Amniotic stem cell (primary cell): ENCODE measurements at regions not wholly inside any gene's neighbourhood (a gene's known extent, or its start where the extent isn't known, plus 50 kb on each side); places are given as distances from the start of the nearest gene placed in this dataset.
"Not testable (repeated sequence)": the region's sequence is repeated elsewhere in the genome, so short reads cannot be mapped to it uniquely, and the experiment has no call there.

Experiments
- DNase-seq: peaks from one replicate; lab custom pipeline; 2025; lab: John Stamatoyannopoulos, UW

DNA sequence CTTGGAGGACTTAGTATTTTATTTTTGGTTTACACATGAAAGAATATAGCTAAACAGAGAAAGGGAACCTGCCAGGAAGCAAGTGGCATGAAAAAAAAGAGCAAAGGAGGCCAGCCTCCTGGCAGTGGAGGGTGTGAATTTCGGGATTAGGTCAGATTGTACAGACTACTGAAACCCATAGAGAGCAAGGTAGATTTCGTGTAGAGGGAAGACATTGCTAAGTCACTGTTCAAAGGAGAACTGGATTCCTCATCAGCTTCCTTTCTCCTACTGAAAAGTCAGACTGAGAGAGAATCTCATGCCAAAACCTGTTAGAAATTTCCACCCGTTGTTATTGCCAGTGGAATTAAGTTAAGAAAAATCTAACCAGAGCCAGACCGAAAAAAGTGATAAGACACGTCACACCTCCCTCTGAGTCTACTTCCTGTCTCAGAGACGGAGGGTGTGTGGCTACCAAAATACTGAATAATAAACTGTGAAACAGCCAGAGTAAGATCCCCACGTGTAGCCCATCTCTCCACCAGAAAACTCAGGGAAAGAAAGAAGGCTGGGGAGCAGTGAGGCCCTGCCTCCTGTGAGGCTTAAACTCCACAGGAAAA is 118.8 kb downstream of the SKIDA1 start:
- no peak for DNase-seq

DNA sequence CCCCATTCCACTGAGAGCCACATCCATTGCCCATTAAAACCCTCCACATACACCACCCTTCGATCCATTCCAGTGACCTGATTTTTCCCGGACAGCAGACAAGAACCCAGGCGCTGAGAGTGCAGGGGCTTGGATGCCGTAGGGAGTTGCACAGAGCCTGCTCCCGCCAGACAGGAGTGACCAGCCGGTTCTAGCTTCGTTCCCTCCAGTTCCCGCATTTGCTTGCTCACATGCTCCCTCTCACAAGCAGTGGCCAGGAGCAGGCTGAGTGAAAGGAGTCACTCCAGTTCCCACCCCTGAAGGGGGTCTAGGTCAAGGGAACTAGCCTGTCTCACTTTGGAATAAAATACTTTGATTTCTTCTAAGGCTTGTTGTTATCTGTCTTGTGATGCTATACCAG is 119.5 kb downstream of the SKIDA1 start:
- DNase-seq: no peak

DNA sequence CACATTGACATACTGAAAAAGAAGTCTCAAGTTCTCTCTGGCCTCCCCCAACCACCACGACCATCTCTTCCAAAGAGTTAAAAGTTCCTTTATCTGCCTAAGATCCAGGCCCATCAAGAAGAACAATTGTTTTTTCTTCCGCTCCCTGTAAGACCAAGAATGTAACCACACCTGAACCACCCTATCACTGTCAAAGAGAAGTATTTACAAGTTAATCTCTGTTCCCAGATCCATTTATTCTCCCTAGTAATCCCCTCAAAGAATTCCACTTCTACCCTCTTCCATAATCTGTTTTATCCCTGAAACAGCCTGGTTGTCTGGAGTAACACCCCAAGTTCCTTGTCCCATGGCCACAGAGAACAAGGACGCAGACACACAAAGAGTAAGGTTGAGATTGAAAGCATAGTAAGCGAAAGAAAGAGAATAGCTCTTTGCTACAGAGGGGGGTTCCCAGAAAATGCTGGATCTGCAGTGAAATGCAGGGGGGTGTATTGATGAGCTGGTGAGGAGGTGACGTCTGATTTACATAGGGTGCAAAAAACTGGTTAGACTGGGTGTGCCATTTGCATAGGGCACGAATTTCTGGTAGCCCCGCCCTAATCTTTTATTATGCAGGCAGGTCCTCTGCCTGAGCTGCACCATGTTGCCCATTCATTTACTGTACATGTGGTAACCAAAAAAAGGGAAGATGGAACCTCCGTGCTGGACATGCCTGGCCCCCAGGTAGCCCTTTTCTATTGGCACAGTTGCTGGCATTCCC is 122.0 kb downstream of the SKIDA1 start:
- DNase-seq: no peak

DNA sequence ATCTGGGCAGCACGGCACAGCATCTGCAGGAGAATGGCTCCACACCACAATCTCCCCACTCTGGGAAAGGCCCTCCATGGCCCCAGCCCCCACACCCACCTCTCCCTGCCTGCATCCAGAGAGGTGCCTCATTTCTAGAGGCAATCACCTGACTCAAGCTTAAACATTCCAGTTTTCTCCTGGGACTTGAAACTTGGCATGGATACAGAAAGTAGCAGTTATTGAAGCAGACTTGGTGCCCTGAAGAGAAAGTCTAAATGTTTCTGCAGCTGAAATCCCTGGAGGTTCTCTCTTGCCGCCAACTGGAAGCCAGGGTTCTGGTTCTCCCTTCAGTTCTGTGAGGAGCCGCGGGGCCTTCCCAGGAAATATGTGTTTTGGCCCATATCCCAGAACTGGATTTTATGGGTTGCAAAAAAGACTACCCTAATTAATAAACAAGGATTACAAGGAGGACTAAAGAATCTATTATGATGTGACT is 122.8 kb downstream of the SKIDA1 start:
- no peak for DNase-seq

DNA sequence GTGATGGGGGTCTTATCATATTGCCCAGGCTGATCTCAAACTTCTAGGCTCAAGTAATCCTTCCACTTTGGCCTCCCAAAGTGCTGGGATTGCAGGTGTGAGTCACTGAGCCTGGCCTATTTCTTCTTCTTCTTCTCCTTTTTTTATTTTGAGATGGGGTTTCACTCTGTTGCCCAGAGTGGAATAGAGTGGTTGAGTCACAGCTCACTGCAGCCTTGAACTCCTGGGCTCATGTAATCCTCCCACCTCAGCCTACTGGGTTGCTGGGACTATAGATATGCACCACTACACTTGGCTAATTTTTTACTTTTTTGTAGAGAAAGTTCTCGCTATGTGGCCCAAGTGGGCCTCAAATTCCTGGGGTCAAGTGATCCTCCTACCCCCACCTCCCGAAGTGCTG is 124.3 kb downstream of the SKIDA1 start:
- no peak for DNase-seq

DNA sequence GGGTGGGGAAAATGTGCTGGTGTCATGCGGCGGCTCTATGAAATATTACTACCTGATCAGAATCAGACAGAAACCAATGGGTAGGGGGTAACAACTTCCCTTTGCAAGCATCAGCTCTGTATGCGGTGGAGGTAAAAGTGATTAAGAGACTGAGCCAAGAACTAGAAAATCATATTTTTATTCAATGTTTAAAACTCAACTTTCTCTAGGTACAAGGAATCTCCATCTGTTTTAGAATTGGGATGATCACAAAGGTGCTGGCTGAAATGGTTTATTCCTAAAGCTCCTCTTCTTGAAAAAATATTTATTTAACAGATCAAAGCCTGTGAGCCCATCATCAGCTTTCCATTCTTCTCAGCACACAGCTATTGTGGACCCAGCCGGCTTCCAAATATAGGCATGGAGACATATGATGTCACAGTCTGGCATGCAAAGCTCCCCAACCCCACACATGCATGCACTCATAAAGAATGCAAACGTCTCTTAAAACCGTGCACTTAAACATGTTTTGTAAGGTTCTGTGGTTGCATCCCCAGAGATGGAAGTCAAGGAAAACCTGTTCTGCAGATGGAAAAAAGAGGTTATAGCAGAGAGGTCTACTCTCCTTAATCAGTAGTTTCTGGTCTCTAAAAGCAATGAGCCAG is 126.0 kb downstream of the SKIDA1 start:
- peak; percentile 41 for DNase-seq

DNA sequence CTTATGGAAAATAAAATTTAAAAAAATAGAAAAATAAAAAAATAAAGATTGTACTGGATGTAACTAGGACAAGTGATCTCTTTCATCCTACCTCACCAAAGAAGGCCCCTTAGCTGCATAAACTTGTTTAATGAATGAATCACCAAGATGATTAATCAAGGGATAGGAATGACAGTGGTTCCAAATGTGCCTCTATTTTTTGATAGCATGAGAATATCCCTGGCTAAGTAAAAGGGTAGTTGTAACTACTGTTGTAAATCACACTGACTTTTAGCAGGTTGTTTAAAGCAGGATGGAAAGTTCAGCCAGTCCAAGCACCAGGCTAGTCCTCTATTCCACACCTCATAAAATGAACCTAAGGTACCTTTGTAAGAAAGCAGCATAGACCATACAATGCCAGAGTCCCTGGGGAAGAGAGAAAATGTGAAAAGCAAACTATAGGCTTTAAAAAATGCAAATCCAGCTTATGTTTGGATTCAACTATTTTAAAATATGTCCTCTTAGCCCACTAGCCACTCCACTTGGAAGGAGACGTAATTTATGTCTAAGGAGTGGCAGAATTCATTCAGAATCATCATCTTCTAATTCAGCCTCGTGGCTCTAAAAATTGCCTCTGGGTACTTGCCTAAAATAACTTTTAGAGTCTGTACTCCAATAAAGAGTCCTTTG is 126.8 kb downstream of the SKIDA1 start:
- DNase-seq: peak; percentile 11

DNA sequence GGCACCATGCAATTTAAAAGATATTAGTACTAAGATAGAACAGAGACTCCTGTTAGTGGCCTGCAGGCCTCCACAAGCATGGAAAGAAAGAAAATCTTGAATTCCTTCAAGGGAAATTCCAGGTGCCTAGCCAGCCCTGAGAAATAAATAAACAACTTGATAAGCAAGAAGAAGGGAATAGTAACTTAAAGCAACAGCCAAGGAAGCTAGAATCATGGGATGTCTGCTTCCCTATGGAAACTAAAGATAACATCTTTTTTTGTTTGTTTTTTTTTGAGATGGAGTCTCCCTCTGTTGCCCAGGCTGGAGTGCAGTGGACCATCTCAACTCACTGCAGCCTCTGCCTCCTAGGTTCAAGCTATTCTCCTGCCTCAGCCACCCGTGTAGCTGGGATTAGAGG is 128.6 kb downstream of the SKIDA1 start:
- no peak for DNase-seq

DNA sequence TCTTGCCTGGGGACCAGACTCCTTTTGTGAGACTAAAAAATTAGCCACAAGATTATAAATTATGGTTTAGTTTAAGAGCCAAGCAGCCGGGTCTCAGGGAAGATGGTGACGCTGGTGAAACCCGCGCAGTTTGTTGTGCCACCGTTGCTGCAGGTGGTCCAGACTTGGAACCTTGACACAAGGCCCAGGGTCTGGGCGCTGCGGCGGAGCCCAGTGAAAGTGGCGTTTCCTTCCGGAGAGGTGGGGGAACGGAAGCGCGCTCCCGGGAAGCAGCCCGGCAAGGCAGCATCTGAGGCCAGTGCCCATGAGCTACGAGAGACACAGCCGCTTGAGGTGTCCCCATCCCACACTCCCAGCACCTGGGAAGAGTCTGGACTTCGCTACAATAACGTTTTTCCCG is 131.6 kb downstream of the SKIDA1 start:
- DNase-seq: no peak

DNA sequence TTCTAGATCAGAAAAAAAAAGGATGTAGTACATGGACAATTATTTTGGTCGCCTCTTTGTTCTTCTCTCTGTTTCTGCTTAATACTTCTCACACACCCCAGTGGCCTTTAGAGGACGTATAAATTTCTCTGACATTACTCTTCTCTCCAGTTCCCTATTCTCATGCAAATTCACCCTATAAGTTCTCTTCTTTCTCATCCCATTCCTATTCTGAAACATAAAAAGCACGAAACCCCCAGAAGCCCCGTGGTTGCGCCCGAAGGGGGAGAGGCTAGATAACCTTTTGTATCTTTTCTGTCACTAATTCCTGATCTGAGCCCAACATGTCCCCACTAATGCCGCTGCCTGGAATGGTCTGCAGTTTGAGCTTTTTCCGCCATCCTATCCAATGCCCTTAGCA is 136.9 kb downstream of the SKIDA1 start:
- DNase-seq: no peak

DNA sequence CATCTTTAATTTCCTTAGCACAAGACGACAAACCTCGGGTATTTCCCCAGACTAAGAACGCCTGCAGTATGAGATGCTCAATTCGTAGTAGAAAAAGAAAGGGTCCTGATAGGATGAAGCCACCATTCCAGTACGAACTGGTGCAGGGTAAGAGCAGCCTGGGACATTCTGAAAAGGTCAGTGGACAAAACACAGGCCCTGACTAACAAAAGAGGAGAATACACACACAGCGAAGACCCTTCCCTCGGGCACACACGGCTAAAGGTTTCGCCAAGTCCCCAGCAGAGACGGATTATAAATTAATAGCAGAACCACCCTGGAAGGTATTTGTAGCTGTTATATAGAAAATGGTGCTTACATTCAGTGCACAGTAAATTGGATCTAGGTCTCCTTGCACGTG is 137.6 kb downstream of the SKIDA1 start:
- DNase-seq: no peak

DNA sequence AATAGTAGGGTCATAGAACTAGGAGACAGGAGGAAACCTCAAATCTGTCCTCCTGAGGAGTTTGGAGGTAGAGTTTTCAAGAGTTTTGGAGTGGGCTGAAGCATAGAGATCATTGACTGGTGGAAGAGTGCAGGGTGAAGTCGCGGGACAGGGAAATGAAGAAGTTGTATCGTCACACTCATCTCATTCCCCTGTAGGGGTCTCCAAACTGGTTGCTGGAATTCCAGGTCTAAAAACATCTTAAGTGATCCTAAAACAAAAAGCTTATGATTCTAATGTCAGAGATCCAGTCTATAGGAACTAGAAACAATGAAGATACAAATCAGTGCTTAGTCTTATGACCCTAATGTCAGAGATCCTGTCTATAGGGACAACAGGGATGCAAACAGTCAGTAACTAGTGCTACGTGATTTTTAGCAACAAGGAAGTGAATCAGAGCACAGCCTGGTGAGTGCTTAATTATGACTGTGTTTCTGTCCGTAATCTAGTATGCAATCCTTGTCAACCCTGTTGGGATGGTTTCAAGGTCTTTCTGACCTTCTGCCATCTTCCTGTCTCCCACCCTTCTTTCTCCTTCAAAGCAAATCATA is 139.4 kb downstream of the SKIDA1 start:
- no peak for DNase-seq

DNA sequence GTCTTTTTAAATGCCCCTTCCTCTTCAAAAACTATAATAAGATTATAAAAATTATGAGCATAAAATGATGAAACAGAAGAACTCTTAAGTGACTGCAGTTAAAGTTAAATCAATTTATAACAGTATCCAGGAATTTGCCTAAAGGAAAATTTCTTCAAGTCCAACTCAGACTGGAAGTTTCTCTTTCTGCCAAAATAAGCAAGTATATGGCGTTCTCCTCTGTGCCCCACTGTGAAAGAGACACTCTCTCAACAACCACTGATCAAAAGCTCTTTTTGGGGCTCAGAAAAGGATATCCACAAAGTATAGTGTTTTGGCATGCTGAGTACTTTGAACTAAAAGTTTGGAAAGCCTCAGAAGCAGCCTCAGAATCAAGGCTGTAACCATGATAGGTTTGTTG is 139.9 kb downstream of the SKIDA1 start:
- no peak for DNase-seq

DNA sequence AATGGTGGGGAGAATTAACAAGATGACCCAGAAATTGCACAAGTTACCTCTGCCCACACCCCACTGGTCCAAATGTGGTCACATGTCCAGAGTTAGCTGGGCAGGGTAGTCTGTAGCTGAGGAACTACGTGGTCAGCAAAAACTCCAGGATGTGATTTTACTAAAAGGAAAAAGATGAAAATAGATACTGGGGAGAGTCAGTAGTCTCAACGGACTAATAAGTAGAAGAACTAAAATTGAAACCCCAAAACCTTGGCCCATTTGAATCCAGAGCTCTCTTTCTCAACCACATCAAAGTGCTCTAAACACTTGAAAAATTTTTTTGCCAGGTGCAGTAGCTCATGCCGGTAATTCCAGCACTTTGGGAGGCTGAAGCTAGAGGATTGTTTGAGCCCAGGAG is 146.3 kb downstream of the SKIDA1 start:
- no peak for DNase-seq

DNA sequence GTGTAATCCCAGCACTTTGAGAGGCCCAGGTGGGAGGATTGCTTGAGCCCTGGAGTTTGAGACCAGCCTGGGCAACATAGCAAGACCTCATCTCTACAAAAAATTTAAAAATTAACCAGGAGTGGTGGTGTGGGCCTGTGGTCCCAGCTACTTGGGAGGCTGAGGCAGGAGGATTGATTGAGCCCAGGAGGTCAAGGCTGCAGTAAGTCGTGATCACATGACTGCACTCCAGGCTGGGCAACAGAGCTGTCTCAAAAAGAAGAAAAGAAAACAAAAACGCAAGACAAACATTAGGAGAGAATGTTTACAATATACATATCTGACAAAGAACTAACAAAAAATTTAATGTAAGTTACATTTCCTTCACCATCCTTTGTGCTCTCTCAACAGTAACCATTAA is 150.2 kb downstream of the SKIDA1 start:
- DNase-seq: not testable (repeated sequence)

DNA sequence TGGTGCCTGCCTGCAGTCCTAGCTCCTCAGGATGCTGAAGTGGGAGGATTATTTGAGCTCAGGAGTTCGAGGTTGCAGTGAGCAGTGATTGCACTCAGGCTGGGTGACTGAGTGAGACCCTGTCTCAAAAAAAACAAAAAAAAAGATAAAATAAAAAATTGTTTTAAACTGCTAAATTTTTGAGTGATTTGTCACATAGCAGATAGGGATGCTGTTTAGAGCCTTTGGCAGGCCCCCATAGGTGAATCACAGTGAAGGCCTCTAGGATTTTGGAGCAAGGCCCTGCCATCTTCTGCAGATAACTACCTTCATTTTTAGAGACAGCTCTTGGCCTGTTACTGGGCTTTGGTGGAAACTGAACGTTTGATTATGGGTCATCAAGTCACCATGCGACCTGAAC is 151.6 kb downstream of the SKIDA1 start:
- DNase-seq: not testable (repeated sequence)

DNA sequence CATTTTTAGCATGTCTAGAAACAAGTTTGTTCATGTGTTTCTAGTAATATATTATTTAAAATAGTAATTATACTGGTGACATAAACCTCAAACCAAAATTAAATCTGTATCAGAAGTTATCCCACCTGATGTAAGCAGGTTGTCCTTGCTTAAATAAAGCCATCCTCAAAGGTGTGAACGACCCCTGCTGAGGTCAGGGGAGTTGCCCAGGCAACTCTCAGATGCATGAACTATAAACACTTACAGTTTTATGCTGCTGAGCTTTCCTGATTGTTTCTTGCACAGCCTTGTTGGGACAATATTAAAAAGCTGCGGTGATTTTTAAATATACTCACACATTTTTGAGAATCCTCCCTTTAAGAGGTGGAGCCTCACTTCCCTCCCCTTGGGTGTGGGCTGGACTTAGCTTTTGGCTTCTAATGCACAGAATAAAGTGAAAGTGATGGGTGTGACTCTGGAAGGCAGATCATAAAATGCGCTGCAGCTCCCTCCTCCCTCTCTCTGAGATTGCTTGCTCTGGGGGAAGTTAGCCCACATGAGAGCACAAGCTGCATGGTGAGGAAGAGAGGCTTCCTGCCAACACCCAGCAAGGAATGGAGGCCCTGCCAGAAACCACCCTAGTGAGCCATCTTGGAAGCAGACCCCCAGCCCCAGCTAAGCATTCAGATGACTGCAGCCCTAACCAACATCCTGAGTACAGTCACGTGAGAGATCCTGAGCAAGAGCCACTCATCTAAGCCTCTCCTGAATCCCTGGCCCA is 152.7 kb downstream of the SKIDA1 start:
- peak; percentile 53 for DNase-seq

DNA sequence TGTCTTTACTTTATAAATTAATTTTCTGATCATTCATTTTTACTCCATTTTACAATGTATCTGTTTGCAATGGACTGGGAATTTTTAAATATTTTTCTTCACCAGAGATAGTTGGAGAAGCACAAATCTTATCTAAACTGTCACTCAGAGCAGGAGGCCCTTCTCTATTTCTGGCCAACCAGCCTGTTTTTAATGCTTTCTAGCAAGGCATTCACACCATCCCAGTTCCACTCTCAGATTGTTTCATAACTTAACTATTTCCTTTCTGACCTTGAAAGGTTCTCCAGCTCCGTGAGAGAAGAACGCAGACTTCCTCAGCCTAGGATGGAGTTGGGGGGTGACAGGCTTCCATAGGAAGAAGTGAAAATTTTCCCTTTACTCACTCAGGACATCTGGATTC is 155.8 kb downstream of the SKIDA1 start:
- no peak for DNase-seq

DNA sequence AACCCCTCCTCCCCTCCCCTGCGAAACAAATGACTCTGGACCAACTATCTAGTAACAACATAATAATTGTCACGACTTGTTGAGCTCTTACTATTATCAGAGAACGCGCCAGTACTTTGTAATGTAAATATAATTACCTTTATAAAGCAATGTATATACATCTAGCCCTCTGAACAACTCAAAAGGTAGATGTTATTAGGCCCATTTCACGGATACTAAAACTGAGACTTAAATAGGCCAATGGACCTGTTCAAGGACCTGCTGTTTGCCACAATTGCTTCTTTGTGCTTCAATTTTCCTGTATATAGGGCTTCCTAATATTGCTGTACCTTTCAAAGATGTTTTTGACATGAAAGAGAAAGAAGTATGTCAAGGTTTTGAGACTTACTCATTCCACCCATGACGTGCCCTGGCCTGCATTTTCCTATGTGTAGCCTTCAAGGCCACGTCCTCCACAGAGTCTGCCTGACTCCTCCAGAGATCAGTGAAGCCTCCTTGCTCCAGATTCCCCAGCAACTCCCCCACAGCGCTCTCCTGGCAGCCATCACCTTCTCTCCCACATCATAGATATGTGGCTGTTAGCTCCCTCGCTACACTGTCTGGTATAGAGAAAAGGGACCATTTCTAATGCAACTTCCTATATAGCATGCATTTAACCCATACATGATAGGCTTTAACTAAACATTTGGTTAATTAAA is 156.6 kb downstream of the SKIDA1 start:
- no peak for DNase-seq

DNA sequence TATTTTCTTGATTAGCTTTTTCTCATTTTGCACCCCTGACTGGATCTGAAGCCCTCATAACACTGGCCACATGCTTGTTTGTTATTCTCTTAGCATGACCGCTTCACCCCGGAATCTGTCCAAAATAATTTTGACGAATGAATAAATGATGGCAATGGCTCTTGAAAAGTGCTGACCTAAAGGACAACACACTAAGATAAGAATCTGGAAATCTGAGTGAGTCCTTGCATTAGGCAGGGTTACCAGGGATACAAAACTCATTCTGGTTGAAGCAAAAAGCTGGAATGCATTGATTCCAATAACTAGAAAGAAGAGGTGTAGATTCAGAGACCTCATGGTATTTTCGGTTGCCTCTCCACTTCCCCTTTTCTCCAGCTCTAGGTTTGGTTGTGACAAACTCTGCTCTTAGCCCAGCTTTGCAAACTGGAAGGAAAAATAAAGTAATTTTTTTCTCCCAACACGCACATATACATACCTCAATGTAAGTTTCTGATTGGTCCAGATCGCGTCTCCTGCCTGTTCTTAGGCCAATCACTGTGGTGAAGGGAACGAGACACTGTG is 157.4 kb downstream of the SKIDA1 start:
- DNase-seq: no peak

DNA sequence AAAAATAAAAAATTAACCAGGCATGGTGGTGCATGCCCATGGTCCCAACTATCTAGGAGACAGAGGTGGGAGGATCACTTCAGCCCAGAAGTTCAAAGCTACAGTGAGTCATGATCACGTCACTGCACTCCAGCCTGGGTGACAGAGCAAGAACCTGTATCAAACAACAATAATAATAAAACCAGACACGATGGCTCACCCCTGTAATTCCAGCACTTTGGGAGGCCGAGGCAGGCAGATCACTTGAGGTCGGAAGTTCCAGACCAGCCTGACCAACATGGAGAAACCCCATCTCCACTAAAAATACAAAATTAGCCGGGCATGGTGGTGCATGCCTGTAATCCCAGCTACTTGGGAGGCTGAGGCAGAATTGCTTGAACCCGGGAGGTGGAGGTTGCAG is 159.4 kb downstream of the SKIDA1 start:
- DNase-seq: not testable (repeated sequence)
